GM10266 (cell line): ENCODE measurements at regions not wholly inside any gene's neighbourhood (a gene's known extent, or its start where the extent isn't known, plus 50 kb on each side); places are given as distances from the start of the nearest gene placed in this dataset.
"Not testable (repeated sequence)": the region's sequence is repeated elsewhere in the genome, so short reads cannot be mapped to it uniquely, and the experiment has no call there.

Source experiments
- DNase-seq: peaks from one replicate; pipeline ENCODE4 v3.0.0; 2012; ENCODE audit errors: extremely low spot score
- TF ChIP-seq, protein P1 (sequence below): IDR thresholded peaks from 2 replicates; pipeline ENCODE4 v1.5.1; 2012; ENCODE audit warnings: mild to moderate bottlenecking, low read depth; ENCODE audit not compliant: control insufficient read depth, insufficient read depth; ENCODE audit errors: missing control alignments

DNA sequence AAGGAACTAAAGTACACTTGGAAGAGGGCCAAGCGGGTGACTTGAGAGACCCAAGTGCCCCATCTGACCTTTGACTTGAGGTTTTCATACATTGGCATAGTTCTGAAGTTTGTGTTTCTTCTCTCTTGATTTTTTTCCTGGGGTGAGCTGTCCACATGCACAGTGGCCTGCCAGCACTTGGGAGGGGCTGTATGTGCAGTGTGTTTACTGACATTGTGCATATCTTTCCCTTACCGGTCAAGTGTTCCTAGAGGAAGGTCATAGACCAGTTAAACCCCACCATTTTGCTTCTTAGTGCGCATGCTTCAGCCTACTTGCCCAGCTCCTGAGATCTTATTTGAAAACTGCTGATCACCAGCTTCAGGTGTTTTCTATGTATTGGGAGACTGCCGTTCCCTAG is 435.2 kb upstream of the KAZN start:
- TF ChIP-seq, protein P1, sequence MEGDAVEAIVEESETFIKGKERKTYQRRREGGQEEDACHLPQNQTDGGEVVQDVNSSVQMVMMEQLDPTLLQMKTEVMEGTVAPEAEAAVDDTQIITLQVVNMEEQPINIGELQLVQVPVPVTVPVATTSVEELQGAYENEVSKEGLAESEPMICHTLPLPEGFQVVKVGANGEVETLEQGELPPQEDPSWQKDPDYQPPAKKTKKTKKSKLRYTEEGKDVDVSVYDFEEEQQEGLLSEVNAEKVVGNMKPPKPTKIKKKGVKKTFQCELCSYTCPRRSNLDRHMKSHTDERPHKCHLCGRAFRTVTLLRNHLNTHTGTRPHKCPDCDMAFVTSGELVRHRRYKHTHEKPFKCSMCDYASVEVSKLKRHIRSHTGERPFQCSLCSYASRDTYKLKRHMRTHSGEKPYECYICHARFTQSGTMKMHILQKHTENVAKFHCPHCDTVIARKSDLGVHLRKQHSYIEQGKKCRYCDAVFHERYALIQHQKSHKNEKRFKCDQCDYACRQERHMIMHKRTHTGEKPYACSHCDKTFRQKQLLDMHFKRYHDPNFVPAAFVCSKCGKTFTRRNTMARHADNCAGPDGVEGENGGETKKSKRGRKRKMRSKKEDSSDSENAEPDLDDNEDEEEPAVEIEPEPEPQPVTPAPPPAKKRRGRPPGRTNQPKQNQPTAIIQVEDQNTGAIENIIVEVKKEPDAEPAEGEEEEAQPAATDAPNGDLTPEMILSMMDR: no peak
- DNase-seq: no peak

DNA sequence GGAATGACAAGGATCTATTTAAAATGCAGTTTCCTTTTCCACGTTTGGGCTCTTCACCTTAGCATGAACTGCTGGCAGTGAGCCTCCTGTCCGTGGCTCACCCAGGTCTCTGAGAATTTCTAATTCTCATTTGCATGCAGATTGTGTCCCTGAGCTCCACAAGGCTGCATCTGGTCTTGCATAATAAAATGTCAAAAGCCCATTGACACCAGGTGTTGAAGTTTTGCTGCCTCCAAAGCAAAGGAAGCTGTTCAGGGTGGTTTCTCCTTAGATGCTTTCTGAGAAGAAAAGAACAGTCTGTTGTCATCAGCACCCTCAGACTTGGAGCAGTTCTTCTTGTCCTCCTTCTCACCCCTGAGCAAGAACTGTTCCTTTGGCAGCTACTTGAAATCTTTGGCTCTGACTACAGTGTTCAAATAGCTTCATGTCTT is 433.1 kb upstream of the KAZN start:
- TF ChIP-seq, protein P1: no peak
- no peak for DNase-seq

DNA sequence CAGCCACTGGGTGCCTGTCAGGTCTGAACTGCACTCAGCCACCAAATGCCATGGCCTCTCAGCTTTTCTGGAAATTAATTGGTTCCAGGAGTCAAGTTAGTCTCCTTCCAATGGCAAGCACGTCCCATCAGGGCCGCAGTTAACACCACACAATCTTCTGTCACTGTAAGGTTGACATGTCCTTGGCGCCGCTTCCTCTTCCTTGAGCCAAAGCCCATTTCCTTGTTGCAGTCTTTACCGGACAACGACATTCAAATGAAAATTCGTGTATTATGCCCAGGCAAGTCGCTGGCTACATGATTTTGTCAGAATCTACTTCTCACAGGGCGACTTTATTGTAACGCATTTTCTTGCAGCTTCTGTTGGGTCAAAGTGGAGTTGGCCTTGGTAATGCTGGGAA is 430.6 kb upstream of the KAZN start:
- TF ChIP-seq, protein P1: no peak

DNA sequence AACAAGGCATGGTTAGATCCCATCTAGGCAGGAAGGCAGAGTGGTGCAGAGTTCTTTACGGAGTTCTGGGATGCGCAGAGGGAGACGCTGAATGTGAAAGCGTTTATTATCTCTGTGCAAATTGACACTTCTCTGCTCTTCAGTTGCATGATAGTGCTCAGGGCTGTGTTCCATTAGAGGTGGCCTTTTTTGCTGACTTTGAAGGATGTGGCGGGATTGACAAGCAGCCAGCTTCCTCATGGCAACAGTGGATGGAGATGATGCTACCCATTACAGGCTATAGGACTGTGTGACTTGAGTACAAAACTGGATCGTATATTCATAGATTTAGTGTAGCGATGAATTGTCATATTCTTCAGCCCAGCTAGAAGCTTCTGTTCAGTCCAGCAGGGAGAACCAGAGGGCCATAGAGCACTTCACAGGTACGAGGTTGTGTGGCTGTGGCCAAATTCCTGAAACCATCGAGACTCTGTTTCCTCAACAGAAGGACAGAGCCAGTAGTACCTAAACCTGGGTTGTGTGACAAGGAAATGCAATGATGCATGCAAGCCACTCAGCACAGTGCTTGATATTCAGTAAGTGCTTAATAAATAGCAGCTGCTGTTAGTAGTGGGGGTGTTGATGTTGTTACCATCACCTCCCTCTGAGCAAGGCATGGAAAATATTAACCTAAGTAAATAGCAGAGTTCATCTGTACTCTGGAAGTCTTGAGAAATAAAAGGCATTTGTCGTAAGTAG is 430.0 kb upstream of the KAZN start:
- TF ChIP-seq, protein P1: no peak
- DNase-seq: no peak

More for the DNA sequence above, 430.6 kb upstream of the KAZN start:
- DNase-seq: no peak

DNA sequence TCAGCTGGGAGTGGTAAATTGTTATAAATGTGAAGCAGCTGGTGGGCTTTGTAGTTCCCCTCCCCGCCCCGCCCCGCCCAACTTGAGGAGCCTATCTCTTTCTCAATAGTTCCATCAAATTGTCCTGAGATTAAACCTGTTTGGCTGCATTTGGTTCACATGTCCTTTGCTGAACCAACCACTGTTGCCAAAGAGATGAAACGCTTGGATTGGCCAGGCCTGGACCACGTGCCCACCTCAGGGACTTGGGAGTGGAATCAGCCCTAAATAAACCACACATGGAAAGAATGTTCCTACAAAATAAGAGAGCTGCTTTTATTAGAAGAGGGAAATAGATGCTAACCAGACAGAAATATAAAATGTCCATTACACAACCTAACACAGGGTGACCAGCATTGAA is 424.9 kb upstream of the KAZN start:
- DNase-seq: no peak
- TF ChIP-seq, protein P1: no peak

DNA sequence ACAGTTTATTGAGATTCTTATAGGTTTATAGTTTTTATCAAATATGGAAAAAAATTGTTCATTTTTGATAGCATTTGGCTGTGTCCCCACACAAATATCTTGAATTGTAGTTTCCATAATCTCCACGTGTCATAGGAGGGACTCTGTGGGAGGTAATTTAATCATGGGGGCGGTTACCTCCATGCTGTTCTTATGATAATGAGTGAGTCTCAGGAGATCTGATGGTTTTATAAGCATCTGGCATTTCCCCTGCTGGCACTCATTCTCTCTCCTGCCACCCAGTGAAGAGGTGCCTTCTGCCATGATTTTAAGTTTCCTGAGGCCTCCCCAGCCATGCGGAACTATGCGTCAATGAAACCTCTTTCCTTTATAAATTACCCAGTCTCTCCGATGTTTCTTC is 420.6 kb upstream of the KAZN start:
- not testable (repeated sequence) for DNase-seq

DNA sequence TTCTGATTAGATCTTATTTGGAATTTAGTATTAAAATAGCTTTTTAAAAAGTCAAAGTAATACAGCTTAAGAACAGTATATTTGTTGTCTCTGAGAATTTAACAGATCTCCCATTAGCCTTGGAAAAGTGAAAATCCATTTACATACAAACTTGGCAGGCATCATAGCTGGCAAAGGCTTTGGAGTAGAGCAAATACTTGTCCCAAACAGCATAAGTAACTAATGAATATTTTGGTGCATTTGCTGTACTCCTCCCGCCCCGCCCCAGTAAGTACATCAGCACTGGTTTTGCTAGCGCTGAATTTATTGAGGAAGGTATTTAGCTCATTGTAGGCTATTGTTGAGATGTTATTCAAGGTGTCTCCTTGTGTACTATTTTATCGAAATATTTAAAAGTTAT is 417.7 kb upstream of the KAZN start:
- TF ChIP-seq, protein P1: no peak
- no peak for DNase-seq
